Loucy (cell line): ENCODE measurements at regions not wholly inside any gene's neighbourhood (a gene's known extent, or its start where the extent isn't known, plus 50 kb on each side); places are given as distances from the start of the nearest gene placed in this dataset.

Experiments used
- CTCF ChIP-seq: fragments of 200-600 bp; sonication (generic); conservative IDR thresholded peaks from 2 replicates; pipeline ENCODE4 v1.5.1; 2014; ENCODE audit warnings: mild to moderate bottlenecking, antibody characterized with exemption, low read length
- EZH2phosphoT487 ChIP-seq: fragments of 200-600 bp; IDR thresholded peaks from 2 replicates; pipeline ENCODE4 v1.6.1; 2018; ENCODE audit warnings: antibody characterized with exemption, mild to moderate bottlenecking, moderate library complexity, borderline replicate concordance

DNA sequence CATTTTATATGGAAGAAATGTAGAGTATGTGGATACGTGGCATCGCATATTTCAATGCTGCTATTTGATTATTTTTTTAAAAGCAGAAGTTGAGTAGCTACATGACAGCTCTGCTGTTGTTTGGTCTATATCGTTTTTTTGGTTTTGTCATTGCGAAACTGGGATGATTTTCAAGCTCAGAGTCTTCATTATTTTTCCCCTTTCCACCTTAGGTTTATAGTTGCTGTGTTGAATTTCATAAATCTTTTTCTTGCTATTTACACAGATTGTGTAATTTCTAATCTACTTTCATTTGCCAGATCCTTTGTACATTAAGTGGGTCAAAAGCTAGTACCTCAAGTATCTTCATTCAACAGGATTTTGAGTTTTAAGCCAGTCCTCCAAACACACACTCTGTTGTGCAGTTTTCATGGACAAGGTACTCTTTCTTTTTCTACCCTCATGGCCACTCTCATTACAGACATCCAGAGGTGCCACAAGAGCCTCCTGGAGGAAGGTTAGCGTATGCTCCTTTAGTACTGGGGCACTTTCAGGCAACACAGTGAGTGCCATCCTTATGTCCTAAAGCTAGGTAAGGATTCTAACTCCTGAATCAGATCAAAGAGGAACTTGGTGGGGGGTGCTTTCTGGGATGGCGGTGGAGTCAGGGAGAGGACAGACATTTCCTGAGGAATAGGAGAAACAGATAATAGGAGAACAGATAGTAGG, 123.2 kb downstream of the FHIP1A start:
- no peak for TF ChIP-seq CTCF
- TF ChIP-seq EZH2phosphoT487, result no peak
